ENCODE measurements at regions not wholly inside any gene's neighbourhood (a gene's known extent, or its start where the extent isn't known, plus 50 kb on each side); places are given as distances from the start of the nearest gene placed in this dataset.

GRCh38 chr18:78445880-78446279, 533.7 kb upstream of the SALL3 start:
- TF ChIP-seq CTCF (IDR thresholded peaks at IDR 0.05) (no peak), POLR2AphosphoS5 (IDR thresholded peaks at IDR 0.05) (no peak), POLR2A (IDR thresholded peaks at IDR 0.05) (no peak)
